ENCODE measurements at regions not wholly inside any gene's neighbourhood (a gene's known extent, or its start where the extent isn't known, plus 50 kb on each side); places are given as distances from the start of the nearest gene placed in this dataset.

- Mint-ChIP-seq H3K27ac (no peak overlapping the region), H3K36me3 (ENCODE audit: low read depth) (no peaks in the 10 kb centered on the region; the same call in 2 of the 3 replicates), H3K27me3 (ENCODE audit: insufficient read depth, low read depth, poor library complexity) (peaks cover 5% of the 10 kb centered on the region), H3K9me3 (no peaks in the 10 kb centered on the region), H3K4me3 (no peak overlapping the region), H3K4me1 (peaks cover 24% of the 10 kb centered on the region)
- Histone ChIP-seq H3K9me2 (ENCODE audit: insufficient read depth) (0 out of 2 replicates have a peak, but pooled peaks cover 6% of the 10 kb centered on the region), H3K4me3 (no peak overlapping the region), H4K20me1 (replicated peaks; ENCODE audit: insufficient read depth) (no peaks in the 10 kb centered on the region), H3K27ac (ENCODE audit: low read depth) (no peak overlapping the region), H3K4me2 (no peak overlapping the region), H2AFZ (no peak overlapping the region), H3K4me1 (ENCODE audit: insufficient read depth) (no peaks in the 10 kb centered on the region; the same call in 1 of the 2 replicates), H3F3A (replicated peaks; ENCODE audit: low read depth) (no peaks in the 10 kb centered on the region), H3K27me3 (ENCODE audit: insufficient read depth) (no peaks in the 10 kb centered on the region), H3K79me2 (replicated peaks; ENCODE audit: insufficient read depth) (no peaks in the 10 kb centered on the region), H3K36me3 (ENCODE audit: insufficient read depth) (no peaks in the 10 kb centered on the region)
- DNase-seq (ENCODE audit: low spot score), result no peak
- TF ChIP-seq ZNF462 (CRISPR knock-in tag; IDR thresholded peaks at IDR 0.05) (no peak), POLR2AphosphoS5 (IDR thresholded peaks at IDR 0.05; ENCODE audit: low read depth) (no peak), ZNF114 (CRISPR knock-in tag; IDR thresholded peaks at IDR 0.05) (no peak), JUNB (IDR thresholded peaks at IDR 0.05; ENCODE audit: unreplicated experiment) (no peak), CREB1 (CRISPR knock-in tag; IDR thresholded peaks at IDR 0.05; ENCODE audit: low read depth) (no peak), ETS1 (IDR thresholded peaks at IDR 0.05) (no peak), EZH2 (IDR thresholded peaks at IDR 0.05; ENCODE audit: low read depth, unreplicated experiment) (no peak), ZNF331 (CRISPR knock-in tag; IDR thresholded peaks at IDR 0.05; ENCODE audit: low read depth) (no peak)
- TF ChIP-seq, protein P1, sequence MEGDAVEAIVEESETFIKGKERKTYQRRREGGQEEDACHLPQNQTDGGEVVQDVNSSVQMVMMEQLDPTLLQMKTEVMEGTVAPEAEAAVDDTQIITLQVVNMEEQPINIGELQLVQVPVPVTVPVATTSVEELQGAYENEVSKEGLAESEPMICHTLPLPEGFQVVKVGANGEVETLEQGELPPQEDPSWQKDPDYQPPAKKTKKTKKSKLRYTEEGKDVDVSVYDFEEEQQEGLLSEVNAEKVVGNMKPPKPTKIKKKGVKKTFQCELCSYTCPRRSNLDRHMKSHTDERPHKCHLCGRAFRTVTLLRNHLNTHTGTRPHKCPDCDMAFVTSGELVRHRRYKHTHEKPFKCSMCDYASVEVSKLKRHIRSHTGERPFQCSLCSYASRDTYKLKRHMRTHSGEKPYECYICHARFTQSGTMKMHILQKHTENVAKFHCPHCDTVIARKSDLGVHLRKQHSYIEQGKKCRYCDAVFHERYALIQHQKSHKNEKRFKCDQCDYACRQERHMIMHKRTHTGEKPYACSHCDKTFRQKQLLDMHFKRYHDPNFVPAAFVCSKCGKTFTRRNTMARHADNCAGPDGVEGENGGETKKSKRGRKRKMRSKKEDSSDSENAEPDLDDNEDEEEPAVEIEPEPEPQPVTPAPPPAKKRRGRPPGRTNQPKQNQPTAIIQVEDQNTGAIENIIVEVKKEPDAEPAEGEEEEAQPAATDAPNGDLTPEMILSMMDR (conservative IDR thresholded peaks at IDR 0.05; ENCODE audit: low read depth in 2 of 2), result no peak
- TF ChIP-seq, protein P2, sequence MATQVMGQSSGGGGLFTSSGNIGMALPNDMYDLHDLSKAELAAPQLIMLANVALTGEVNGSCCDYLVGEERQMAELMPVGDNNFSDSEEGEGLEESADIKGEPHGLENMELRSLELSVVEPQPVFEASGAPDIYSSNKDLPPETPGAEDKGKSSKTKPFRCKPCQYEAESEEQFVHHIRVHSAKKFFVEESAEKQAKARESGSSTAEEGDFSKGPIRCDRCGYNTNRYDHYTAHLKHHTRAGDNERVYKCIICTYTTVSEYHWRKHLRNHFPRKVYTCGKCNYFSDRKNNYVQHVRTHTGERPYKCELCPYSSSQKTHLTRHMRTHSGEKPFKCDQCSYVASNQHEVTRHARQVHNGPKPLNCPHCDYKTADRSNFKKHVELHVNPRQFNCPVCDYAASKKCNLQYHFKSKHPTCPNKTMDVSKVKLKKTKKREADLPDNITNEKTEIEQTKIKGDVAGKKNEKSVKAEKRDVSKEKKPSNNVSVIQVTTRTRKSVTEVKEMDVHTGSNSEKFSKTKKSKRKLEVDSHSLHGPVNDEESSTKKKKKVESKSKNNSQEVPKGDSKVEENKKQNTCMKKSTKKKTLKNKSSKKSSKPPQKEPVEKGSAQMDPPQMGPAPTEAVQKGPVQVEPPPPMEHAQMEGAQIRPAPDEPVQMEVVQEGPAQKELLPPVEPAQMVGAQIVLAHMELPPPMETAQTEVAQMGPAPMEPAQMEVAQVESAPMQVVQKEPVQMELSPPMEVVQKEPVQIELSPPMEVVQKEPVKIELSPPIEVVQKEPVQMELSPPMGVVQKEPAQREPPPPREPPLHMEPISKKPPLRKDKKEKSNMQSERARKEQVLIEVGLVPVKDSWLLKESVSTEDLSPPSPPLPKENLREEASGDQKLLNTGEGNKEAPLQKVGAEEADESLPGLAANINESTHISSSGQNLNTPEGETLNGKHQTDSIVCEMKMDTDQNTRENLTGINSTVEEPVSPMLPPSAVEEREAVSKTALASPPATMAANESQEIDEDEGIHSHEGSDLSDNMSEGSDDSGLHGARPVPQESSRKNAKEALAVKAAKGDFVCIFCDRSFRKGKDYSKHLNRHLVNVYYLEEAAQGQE (IDR thresholded peaks at IDR 0.05; ENCODE audit: unreplicated experiment), result no peak
- ATAC-seq, result peak; percentile 38
Measured at GRCh38 chr6:4677011-4677750, 99.0 kb upstream of the CDYL start.

Data from GM23338 (cell line).